ENCODE measurements at regions not wholly inside any gene's neighbourhood (a gene's known extent, or its start where the extent isn't known, plus 50 kb on each side); places are given as distances from the start of the nearest gene placed in this dataset.

DNA sequence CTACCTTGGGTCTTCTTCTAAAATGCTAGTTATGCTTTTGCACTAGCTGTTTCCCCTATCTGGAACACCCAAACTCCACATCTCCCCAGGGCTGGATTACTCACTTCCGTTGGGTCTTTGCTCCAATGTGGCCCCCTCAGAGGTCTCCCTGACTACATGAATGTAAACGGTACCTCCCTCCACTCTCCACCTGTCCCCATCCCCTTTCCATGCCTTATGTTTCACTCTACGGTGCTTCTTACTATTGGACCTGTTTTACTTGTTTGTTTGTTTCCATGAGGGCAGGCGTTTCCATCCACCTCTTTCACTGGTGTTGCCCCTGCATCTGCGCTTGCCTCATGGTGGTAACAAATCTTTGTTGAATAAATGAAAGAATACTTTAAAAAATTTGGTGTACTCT, 256.4 kb downstream of the SNAPC1 start:
- DNase-seq = no peak

- DNase-seq = no peak
These were observed 265.7 kb downstream of the SNAPC1 start for GRCh38 chr14:62027958-62028357.

GRCh38 chr14:62029569-62029924, 267.3 kb downstream of the SNAPC1 start:
- DNase-seq = no peak

DNA sequence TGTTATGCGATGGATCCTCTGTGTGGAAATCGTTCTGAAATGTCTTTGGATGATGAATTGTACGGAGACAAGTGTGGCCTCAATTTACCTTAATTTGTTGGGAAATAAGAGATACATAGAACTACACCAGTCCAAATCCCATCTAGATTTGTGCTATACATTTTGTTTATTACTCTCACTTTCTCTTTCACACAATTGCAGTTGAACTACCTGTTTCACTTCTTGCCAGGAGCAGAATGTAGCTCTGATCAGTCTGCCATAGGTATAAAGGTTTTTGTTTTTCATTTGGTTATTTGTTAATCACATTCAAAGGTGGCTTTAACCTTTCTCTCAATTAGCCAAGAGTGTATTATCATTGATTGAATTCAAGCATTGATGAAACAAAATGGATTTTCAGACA, 268.2 kb downstream of the SNAPC1 start:
- no peak for DNase-seq

DNA sequence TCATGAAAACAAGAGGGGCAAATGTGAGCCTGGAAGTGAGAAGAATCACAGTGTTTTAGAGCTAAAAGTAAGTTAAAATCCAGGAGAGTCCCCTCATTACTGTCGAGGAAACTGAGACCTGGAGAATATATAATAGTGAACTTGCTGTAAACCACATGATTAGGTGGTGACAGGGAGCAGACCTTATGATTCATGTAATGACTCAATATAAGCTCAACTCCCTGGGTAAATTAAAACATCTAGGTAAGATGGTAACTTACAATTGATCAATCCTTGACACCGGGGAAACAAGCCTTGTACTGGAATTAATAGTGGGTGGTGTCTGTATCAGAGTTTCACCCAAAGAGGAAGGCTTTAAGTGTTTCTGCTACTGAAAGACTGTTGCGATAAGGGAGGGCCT, 269.3 kb downstream of the SNAPC1 start:
- no peak for DNase-seq

- no peak for DNase-seq
These were observed 291.0 kb downstream of the SNAPC1 start for GRCh38 chr14:62053188-62053587.

GRCh38 chr14:62056789-62057188, 294.6 kb downstream of the SNAPC1 start:
- no peak for DNase-seq

GRCh38 chr14:62062645-62063044, 300.4 kb downstream of the SNAPC1 start:
- DNase-seq = no peak

GRCh38 chr14:62064751-62065323, 302.6 kb downstream of the SNAPC1 start:
- DNase-seq = no peak

GRCh38 chr14:62066304-62066703, 304.1 kb downstream of the SNAPC1 start:
- DNase-seq = no peak

DNA sequence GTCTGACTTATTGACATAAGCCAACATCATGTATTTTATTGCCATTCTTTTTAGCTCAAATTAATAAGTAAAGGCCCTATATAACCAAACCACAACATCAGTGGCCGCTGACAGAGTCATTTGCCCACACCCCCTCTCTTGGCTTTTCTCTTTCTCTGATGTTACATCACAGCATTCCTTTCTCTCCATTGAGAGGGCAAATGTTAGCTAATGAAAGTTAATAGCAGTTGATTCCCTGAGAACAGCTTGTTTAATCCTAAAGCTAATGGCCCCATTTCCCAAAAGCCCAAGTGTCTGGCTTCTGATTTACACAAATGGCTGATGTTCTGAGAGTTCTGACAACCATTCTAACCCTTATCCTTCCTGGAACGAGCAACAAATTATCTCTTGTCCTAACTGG, 308.8 kb downstream of the SNAPC1 start:
- peak; percentile 62 to 75 for DNase-seq

- no peak for DNase-seq
These were observed 314.1 kb downstream of the SNAPC1 start for GRCh38 chr14:62076368-62076767.

GRCh38 chr14:62076825-62077605, 314.8 kb downstream of the SNAPC1 start:
- no peak for DNase-seq

DNA sequence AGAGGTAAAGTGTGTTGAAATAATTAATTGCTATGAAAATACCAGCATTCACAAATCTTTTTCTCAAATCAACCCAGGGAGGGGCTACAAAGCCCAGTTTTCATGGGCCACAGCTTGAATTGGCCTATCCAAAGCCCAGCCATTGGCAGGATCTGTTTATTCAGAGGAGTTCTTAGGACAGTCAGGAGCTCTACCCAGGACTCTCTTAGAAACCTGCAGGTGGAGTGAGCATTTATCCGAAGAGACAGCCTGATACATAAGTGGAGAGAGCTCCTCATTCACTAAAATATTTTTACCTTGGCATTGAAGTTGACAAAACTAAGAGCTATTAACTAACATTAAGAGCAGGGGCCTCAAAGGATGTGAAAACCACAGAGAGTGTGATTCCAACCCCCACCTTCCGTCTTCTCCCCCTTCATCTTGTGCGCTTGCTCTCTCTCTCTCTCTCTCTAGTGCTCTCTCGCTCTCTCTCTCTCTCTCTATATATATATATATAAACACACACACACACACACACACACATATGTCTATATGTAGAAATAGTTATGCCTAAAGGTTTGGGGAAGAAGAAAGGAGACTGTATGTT, 315.5 kb downstream of the SNAPC1 start:
- no peak for DNase-seq

DNA sequence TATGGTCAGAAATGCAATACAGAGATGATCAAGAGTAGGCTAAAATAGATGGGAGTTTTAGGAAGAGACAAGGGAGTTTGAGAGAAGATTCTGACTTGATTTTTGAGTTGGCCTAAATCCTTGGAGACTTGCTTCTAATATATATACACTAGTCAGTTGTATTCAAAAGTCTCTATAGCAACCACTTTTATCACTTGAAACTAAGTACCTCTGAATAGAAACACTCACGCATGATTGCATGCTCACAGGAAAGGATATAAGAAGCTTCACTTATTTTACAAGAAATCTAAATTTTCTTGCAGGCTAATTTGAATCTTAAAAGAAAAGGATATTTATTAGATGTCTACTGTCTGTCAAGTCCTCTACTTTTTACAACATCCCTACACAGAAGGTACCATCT, 316.8 kb downstream of the SNAPC1 start:
- DNase-seq = no peak

DNA sequence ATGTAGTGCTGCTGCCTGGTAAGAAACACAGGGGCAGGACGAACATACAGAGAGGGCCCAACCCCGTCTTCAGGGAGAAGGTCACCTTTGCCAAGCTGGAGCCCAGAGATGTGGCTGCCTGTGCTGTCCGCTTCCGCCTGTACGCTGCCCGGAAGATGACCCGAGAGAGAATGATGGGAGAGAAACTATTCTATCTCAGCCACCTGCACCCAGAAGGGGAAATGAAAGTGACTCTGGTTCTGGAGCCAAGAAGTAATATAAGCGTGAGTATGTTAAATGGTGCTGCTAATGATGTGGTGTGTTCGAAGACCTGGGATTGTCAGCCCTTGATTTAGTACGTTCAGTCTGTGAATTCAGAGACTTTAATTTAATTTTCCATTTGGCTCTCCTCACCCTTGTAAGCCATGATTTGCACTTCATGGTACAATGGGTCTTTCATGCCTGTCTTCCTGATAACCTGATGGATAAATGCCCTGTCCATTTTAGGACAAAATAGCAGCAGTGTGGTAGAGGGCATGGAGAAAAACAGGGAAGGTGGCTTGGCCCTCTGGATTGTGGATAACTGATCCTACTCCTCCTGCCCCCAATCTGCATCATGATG, 318.9 kb downstream of the SNAPC1 start:
- DNase-seq = no peak

DNA sequence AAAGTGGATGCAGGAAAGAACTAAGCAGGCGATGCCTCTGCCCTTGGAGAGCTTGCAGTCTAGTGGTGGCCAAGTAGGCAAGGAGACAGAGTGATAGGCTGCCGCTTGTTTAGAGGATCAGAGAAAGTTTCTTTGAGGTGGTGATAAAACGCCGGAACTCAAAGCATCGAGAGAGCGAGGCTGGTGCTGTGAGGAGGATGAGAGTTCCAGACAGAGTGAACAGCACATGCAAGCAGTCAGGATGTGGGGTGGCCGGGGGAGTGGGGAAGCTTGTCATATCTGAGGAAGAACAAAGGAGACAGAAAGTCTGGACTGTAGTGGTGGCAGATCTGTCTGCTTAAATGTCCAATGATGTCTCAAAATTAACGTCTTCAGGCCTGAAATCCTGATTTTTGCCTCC, 319.7 kb downstream of the SNAPC1 start:
- DNase-seq = no peak

- no peak for DNase-seq
These were observed 320.6 kb downstream of the SNAPC1 start for GRCh38 chr14:62082779-62083178.

GRCh38 chr14:62084020-62084419, 321.8 kb downstream of the SNAPC1 start:
- no peak for DNase-seq

GRCh38 chr14:62087191-62087590, 325.0 kb downstream of the SNAPC1 start:
- no peak for DNase-seq

GRCh38 chr14:62093736-62094135, 331.5 kb downstream of the SNAPC1 start:
- DNase-seq = no peak

- no peak for DNase-seq
These were observed 334.9 kb downstream of the SNAPC1 start for GRCh38 chr14:62097072-62097471.

GRCh38 chr14:62097824-62098223, 335.6 kb downstream of the SNAPC1 start:
- no peak for DNase-seq

DNA sequence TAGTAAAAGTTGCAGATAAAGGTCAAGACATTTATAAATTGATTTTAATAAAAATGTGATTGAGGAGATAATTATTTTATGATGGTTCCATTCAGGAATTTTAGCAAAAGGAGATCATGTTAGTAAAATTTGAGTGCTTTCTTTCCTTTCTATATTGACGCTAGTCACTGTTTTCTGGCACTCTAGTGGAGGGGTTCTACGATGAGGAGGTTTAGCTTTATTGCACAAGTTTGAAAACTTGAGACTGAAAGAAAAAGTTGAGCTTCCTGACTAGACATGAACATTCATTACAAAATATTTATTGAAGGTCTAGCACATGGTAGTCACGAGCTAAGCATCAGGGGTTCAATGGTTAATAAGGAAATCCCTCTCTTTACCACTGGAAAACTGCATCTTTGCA, 336.1 kb downstream of the SNAPC1 start:
- no peak for DNase-seq
